ENCODE measurements at regions not wholly inside any gene's neighbourhood (a gene's known extent, or its start where the extent isn't known, plus 50 kb on each side); places are given as distances from the start of the nearest gene placed in this dataset.

GRCh38 chr5:125100951-125101350, 354.5 kb upstream of the ZNF608 start:
- no peak for DNase-seq

GRCh38 chr5:125103459-125103858, 357.0 kb upstream of the ZNF608 start:
- DNase-seq, result no peak

- no peak for DNase-seq
Observed at GRCh38 chr5:125106271-125106670, 359.8 kb upstream of the ZNF608 start.

- DNase-seq, result no peak
Observed at GRCh38 chr5:125106881-125107280, 360.4 kb upstream of the ZNF608 start.

GRCh38 chr5:125109293-125109692, 362.9 kb upstream of the ZNF608 start:
- no peak for DNase-seq

GRCh38 chr5:125109816-125110215, 363.4 kb upstream of the ZNF608 start:
- no peak for DNase-seq

GRCh38 chr5:125112196-125112595, 365.8 kb upstream of the ZNF608 start:
- DNase-seq, result no peak

GRCh38 chr5:125113328-125113727, 366.9 kb upstream of the ZNF608 start:
- DNase-seq, result no peak

- no peak for DNase-seq
Observed at GRCh38 chr5:125115195-125115525, 368.7 kb upstream of the ZNF608 start.

- no peak for DNase-seq
Observed at GRCh38 chr5:125117566-125117965, 371.1 kb upstream of the ZNF608 start.

GRCh38 chr5:125120012-125120411, 373.6 kb upstream of the ZNF608 start:
- DNase-seq, result no peak

GRCh38 chr5:125125031-125125823, 378.8 kb upstream of the ZNF608 start:
- DNase-seq, result no peak

GRCh38 chr5:125126050-125126449, 379.6 kb upstream of the ZNF608 start:
- no peak for DNase-seq

GRCh38 chr5:125129151-125129806, 382.8 kb upstream of the ZNF608 start:
- DNase-seq, result no peak

GRCh38 chr5:125130591-125130990, 384.2 kb upstream of the ZNF608 start:
- no peak for DNase-seq

GRCh38 chr5:125134216-125135081, 388.0 kb upstream of the ZNF608 start:
- DNase-seq, result no peak

GRCh38 chr5:125137535-125137934, 391.1 kb upstream of the ZNF608 start:
- no peak for DNase-seq

GRCh38 chr5:125138266-125138665, 391.8 kb upstream of the ZNF608 start:
- DNase-seq, result no peak

GRCh38 chr5:125139590-125139989, 393.2 kb upstream of the ZNF608 start:
- no peak for DNase-seq

GRCh38 chr5:125140220-125140619, 393.8 kb upstream of the ZNF608 start:
- DNase-seq, result no peak

GRCh38 chr5:125140855-125141254, 394.4 kb upstream of the ZNF608 start:
- no peak for DNase-seq

GRCh38 chr5:125142458-125142857, 396.0 kb upstream of the ZNF608 start:
- no peak for DNase-seq

GRCh38 chr5:125143011-125143410, 396.6 kb upstream of the ZNF608 start:
- no peak for DNase-seq

- no peak for DNase-seq
Observed at GRCh38 chr5:125148076-125148475, 401.6 kb upstream of the ZNF608 start.

Data from T-helper 2 cell (primary cell).